Nephron (organoid): ENCODE measurements at regions not wholly inside any gene's neighbourhood (a gene's known extent, or its start where the extent isn't known, plus 50 kb on each side); places are given as distances from the start of the nearest gene placed in this dataset.

Source experiments
- H3K27ac Mint-ChIP-seq, 3 experiments: 2 replicates each; pipeline ENCODE4 v1.8.0; 2020; ENCODE audit warnings: mixed read lengths in 3 of 3, mild to moderate bottlenecking in 2 of 3, moderate library complexity in 1 of 3
- H3K27me3 Mint-ChIP-seq: 2 replicates; pipeline ENCODE4 v1.8.0; 2021; ENCODE audit warnings: low read depth, mild to moderate bottlenecking, moderate library complexity, mixed read lengths
- H3K36me3 Mint-ChIP-seq: 2 replicates; pipeline ENCODE4 v1.8.0; 2020; ENCODE audit warnings: low read depth, mixed read lengths
- H3K4me1 Mint-ChIP-seq: 2 replicates; pipeline ENCODE4 v1.8.0; 2020; ENCODE audit warnings: mixed read lengths
- H3K4me3 Mint-ChIP-seq, 3 experiments: 2 replicates each; pipeline ENCODE4 v1.8.0; 2020; ENCODE audit warnings: mild to moderate bottlenecking in 3 of 3, mixed read lengths in 3 of 3, moderate library complexity in 2 of 3
- H3K9me3 Mint-ChIP-seq: 2 replicates; pipeline ENCODE4 v1.8.0; 2020; ENCODE audit warnings: mixed read lengths
- TF ChIP-seq, protein P1 (sequence below), 3 experiments: fragments of 200-600 bp; sonication (generic); IDR thresholded peaks; one replicate each; pipeline ENCODE4 v1.5.0; 2021; ENCODE audit warnings: antibody characterized with exemption in 3 of 3; ENCODE audit not compliant: unreplicated experiment in 3 of 3

DNA sequence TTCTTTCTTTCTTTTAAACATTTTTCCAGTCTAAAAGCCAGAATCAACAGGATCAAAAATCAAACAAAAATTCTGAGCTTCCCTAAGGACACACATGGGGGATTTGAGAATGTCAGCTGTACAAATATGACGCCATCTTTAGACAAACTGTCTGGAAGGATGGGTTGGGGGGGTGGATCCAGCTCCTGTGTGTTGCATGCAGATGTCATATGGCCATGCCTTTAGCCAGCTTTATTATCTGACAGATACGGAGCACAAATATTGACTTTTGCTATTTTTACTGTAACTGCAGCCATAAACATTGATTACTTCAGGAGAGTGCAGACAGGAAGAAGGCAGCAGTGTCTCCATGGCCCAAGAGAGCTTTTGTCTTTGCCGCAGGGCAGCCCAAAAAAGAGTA is 279.4 kb upstream of the ELAC2 start:
- no peaks in the 10 kb centered on the region for H3K4me1 Mint-ChIP-seq
- no peaks in the 10 kb centered on the region for H3K27me3 Mint-ChIP-seq
- TF ChIP-seq, protein P1, sequence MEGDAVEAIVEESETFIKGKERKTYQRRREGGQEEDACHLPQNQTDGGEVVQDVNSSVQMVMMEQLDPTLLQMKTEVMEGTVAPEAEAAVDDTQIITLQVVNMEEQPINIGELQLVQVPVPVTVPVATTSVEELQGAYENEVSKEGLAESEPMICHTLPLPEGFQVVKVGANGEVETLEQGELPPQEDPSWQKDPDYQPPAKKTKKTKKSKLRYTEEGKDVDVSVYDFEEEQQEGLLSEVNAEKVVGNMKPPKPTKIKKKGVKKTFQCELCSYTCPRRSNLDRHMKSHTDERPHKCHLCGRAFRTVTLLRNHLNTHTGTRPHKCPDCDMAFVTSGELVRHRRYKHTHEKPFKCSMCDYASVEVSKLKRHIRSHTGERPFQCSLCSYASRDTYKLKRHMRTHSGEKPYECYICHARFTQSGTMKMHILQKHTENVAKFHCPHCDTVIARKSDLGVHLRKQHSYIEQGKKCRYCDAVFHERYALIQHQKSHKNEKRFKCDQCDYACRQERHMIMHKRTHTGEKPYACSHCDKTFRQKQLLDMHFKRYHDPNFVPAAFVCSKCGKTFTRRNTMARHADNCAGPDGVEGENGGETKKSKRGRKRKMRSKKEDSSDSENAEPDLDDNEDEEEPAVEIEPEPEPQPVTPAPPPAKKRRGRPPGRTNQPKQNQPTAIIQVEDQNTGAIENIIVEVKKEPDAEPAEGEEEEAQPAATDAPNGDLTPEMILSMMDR (IDR thresholded peaks at IDR 0.05; ENCODE audit: unreplicated experiment in 3 of 3), result no peak
- H3K27ac Mint-ChIP-seq, result peak overlapping the region in 1 of 3 experiments; percentile 38
- H3K9me3 Mint-ChIP-seq, result peaks cover 3% of the 10 kb centered on the region
- H3K4me3 Mint-ChIP-seq, result no peak overlapping the region
- no peaks in the 10 kb centered on the region for H3K36me3 Mint-ChIP-seq

DNA sequence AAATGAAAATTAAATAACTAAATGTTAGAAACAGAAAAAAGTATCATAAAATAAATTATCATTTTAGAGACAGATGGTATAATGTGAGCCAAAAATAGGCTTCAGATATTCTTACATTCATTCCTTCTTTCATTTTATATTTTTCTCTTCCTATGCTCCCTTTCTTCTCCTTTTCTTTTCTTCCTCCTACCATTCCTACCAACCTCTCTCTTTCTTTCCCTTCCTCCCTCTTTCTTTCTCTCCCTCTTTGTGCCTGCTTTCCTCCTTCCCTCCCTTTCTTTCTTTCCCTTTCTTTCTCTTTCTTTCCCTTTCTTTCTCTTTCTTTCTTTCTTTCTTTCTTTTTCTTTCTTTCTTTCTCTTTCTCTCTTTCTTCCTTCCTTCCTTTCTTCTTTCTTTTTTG is 275.6 kb upstream of the ELAC2 start:
- Mint-ChIP-seq H3K27me3 (no peaks in the 10 kb centered on the region), H3K27ac (no peak overlapping the region), H3K9me3 (no peaks in the 10 kb centered on the region), H3K4me1 (no peaks in the 10 kb centered on the region), H3K36me3 (no peaks in the 10 kb centered on the region), H3K4me3 (peak overlapping the region in 1 of 3 experiments; percentile 41)
- TF ChIP-seq, protein P1 (IDR thresholded peaks at IDR 0.05; ENCODE audit: unreplicated experiment in 3 of 3), result no peak

DNA sequence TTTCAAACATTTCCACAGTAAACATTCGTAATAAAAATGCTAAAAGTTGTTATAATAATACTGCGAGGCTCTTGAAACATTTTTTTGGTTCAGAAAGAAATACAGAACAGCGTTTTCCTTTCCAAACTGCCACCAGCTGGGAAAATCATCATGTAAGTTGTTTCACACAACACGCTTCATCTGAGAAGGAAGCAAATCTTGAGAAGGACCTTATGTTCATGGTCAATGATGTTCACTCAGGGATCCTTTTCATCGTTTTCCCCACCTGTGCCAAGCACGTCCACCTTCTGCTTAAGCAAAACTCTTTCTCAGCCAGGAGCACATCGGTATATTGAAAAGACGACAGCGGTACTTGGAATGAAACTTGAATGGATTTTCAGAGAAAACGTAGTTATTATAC is 274.5 kb upstream of the ELAC2 start:
- Mint-ChIP-seq H3K4me3 (no peak overlapping the region), H3K36me3 (no peaks in the 10 kb centered on the region), H3K4me1 (no peaks in the 10 kb centered on the region), H3K27me3 (no peaks in the 10 kb centered on the region), H3K9me3 (no peaks in the 10 kb centered on the region), H3K27ac (no peak overlapping the region)
- TF ChIP-seq, protein P1 (IDR thresholded peaks at IDR 0.05; ENCODE audit: unreplicated experiment in 3 of 3), result no peak

DNA sequence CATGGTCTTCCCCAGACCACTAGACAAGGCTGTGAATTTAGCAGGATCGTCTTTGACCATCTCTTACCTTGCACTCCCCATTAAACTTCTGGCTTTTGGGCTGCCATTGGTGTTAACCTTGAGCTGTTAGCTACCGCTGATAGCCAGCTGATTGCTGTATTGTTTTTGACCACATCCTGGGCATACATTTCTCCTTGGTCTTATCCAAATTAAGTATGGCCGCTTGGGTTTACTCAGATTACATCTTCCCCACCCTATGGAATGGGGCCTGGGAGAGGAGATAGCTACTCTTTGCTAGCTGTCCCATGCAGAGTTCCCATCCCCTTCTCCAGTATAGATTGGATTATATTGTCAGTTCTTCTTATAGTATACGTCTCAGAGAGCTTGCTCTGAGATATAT is 270.4 kb upstream of the ELAC2 start:
- no peaks in the 10 kb centered on the region for H3K36me3 Mint-ChIP-seq
- no peak overlapping the region for H3K4me3 Mint-ChIP-seq
- no peaks in the 10 kb centered on the region for H3K9me3 Mint-ChIP-seq
- no peaks in the 10 kb centered on the region for H3K27me3 Mint-ChIP-seq
- TF ChIP-seq, protein P1 (IDR thresholded peaks at IDR 0.05; ENCODE audit: unreplicated experiment in 3 of 3), result no peak
- H3K4me1 Mint-ChIP-seq, result no peaks in the 10 kb centered on the region
- H3K27ac Mint-ChIP-seq, result no peak overlapping the region

DNA sequence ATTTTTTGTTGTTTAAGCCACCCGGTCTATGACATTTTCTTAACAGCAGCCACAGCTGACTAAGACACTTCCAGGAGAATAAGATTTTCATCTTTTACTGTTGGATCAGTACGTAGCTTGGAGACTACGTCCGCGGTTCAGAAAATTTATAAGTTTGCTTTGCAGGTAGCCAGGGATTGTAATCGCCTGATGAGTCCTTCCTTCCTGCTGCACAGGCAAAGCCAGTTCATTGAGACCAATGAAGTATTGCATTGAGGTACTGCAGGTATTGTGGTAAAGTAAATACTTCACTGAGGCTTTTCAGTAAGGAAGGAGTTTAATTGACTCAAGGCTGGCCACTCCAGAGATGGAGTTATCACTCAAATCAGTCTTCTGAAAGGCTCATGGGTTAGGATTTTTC is 269.4 kb upstream of the ELAC2 start:
- Mint-ChIP-seq H3K27me3 (no peaks in the 10 kb centered on the region), H3K27ac (no peak overlapping the region), H3K9me3 (no peaks in the 10 kb centered on the region), H3K36me3 (no peaks in the 10 kb centered on the region), H3K4me3 (no peak overlapping the region), H3K4me1 (no peaks in the 10 kb centered on the region)
- TF ChIP-seq, protein P1 (IDR thresholded peaks at IDR 0.05; ENCODE audit: unreplicated experiment in 3 of 3), result no peak

DNA sequence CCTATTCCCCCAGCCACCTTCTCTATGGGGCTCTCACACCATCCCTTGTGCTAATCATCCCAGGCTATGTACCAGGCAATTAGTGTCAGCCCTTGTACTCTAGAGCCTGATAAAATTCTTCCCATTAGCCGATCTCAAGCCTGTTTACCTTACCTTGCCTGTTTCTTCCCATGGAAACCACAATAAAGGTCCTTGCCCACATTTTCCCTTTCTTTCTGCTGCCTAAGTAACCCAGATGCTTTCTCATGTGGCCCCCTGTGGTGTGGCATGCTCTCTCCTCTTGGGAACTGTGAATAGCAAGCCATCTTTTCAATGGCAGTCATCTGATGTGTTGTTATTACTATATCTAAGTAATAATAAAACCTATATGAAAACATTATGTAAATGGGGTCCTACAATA is 265.8 kb upstream of the ELAC2 start:
- Mint-ChIP-seq H3K4me1 (no peaks in the 10 kb centered on the region), H3K36me3 (no peaks in the 10 kb centered on the region), H3K27ac (no peak overlapping the region), H3K4me3 (no peak overlapping the region), H3K9me3 (no peaks in the 10 kb centered on the region), H3K27me3 (no peaks in the 10 kb centered on the region)
- TF ChIP-seq, protein P1 (IDR thresholded peaks at IDR 0.05; ENCODE audit: unreplicated experiment in 3 of 3), result no peak
